ENCODE measurements at regions not wholly inside any gene's neighbourhood (a gene's known extent, or its start where the extent isn't known, plus 50 kb on each side); places are given as distances from the start of the nearest gene placed in this dataset.
A peak's percentile ranks its signal among the peaks of the same experiment; 100 is the strongest.

DNA sequence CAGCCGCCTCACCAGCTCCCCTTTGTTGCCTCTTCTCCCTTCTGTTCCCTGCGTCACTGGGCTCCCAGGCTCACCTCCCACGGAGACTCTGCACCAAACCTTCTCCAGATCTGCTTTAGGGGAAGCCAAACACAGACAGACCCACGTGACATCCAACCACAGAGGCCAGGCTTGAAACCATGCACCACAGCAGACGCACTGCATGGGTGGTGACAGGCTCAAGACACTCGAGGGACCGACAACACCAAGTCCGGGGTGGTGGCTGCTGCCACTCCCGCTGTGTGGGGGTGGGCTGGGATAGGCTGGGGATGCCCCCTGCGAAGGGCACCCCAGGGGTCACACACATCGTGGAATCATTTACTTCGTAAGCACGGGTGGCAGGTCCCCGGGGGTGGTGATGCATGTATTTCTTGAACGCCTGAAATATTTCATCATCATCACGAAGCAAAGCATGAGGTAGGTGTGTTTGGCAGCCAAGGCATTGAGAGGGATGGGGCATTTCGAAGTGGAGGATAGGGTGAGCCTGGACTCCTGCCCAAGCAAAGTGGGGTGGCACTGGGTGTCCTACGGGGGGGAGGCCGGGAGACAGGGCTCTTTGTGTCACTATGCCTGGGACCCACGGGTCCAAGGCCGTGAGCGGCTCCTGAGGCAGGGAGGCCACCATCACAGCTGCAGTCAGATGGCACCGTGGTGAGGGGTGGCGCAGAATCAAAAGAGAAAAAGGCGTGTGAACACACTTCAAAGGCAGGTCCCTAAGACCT lies 66.8 kb upstream of the RFLNA start (continued):
- TF ChIP-seq, protein P1, sequence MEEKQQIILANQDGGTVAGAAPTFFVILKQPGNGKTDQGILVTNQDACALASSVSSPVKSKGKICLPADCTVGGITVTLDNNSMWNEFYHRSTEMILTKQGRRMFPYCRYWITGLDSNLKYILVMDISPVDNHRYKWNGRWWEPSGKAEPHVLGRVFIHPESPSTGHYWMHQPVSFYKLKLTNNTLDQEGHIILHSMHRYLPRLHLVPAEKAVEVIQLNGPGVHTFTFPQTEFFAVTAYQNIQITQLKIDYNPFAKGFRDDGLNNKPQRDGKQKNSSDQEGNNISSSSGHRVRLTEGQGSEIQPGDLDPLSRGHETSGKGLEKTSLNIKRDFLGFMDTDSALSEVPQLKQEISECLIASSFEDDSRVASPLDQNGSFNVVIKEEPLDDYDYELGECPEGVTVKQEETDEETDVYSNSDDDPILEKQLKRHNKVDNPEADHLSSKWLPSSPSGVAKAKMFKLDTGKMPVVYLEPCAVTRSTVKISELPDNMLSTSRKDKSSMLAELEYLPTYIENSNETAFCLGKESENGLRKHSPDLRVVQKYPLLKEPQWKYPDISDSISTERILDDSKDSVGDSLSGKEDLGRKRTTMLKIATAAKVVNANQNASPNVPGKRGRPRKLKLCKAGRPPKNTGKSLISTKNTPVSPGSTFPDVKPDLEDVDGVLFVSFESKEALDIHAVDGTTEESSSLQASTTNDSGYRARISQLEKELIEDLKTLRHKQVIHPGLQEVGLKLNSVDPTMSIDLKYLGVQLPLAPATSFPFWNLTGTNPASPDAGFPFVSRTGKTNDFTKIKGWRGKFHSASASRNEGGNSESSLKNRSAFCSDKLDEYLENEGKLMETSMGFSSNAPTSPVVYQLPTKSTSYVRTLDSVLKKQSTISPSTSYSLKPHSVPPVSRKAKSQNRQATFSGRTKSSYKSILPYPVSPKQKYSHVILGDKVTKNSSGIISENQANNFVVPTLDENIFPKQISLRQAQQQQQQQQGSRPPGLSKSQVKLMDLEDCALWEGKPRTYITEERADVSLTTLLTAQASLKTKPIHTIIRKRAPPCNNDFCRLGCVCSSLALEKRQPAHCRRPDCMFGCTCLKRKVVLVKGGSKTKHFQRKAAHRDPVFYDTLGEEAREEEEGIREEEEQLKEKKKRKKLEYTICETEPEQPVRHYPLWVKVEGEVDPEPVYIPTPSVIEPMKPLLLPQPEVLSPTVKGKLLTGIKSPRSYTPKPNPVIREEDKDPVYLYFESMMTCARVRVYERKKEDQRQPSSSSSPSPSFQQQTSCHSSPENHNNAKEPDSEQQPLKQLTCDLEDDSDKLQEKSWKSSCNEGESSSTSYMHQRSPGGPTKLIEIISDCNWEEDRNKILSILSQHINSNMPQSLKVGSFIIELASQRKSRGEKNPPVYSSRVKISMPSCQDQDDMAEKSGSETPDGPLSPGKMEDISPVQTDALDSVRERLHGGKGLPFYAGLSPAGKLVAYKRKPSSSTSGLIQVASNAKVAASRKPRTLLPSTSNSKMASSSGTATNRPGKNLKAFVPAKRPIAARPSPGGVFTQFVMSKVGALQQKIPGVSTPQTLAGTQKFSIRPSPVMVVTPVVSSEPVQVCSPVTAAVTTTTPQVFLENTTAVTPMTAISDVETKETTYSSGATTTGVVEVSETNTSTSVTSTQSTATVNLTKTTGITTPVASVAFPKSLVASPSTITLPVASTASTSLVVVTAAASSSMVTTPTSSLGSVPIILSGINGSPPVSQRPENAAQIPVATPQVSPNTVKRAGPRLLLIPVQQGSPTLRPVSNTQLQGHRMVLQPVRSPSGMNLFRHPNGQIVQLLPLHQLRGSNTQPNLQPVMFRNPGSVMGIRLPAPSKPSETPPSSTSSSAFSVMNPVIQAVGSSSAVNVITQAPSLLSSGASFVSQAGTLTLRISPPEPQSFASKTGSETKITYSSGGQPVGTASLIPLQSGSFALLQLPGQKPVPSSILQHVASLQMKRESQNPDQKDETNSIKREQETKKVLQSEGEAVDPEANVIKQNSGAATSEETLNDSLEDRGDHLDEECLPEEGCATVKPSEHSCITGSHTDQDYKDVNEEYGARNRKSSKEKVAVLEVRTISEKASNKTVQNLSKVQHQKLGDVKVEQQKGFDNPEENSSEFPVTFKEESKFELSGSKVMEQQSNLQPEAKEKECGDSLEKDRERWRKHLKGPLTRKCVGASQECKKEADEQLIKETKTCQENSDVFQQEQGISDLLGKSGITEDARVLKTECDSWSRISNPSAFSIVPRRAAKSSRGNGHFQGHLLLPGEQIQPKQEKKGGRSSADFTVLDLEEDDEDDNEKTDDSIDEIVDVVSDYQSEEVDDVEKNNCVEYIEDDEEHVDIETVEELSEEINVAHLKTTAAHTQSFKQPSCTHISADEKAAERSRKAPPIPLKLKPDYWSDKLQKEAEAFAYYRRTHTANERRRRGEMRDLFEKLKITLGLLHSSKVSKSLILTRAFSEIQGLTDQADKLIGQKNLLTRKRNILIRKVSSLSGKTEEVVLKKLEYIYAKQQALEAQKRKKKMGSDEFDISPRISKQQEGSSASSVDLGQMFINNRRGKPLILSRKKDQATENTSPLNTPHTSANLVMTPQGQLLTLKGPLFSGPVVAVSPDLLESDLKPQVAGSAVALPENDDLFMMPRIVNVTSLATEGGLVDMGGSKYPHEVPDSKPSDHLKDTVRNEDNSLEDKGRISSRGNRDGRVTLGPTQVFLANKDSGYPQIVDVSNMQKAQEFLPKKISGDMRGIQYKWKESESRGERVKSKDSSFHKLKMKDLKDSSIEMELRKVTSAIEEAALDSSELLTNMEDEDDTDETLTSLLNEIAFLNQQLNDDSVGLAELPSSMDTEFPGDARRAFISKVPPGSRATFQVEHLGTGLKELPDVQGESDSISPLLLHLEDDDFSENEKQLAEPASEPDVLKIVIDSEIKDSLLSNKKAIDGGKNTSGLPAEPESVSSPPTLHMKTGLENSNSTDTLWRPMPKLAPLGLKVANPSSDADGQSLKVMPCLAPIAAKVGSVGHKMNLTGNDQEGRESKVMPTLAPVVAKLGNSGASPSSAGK (IDR thresholded peaks at IDR 0.05), result peak; percentile 91
- TF ChIP-seq, protein P2, sequence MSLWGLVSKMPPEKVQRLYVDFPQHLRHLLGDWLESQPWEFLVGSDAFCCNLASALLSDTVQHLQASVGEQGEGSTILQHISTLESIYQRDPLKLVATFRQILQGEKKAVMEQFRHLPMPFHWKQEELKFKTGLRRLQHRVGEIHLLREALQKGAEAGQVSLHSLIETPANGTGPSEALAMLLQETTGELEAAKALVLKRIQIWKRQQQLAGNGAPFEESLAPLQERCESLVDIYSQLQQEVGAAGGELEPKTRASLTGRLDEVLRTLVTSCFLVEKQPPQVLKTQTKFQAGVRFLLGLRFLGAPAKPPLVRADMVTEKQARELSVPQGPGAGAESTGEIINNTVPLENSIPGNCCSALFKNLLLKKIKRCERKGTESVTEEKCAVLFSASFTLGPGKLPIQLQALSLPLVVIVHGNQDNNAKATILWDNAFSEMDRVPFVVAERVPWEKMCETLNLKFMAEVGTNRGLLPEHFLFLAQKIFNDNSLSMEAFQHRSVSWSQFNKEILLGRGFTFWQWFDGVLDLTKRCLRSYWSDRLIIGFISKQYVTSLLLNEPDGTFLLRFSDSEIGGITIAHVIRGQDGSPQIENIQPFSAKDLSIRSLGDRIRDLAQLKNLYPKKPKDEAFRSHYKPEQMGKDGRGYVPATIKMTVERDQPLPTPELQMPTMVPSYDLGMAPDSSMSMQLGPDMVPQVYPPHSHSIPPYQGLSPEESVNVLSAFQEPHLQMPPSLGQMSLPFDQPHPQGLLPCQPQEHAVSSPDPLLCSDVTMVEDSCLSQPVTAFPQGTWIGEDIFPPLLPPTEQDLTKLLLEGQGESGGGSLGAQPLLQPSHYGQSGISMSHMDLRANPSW (CRISPR knock-in tag; IDR thresholded peaks at IDR 0.05), result no peak
- no peak for TF ChIP-seq ILK (tag; IDR thresholded peaks at IDR 0.05; ENCODE audit: borderline replicate concordance, low read depth)
- no peak for TF ChIP-seq STAT5A (IDR thresholded peaks at IDR 0.05; ENCODE audit: borderline replicate concordance, low read length)
- TF ChIP-seq TCF7L2 (IDR thresholded peaks at IDR 0.05; ENCODE audit: low read depth, low read length), result no peak
- no peak for TF ChIP-seq FOXK1 (CRISPR knock-in tag; IDR thresholded peaks at IDR 0.05; ENCODE audit: borderline replicate concordance)
- TF ChIP-seq SIX5 (IDR thresholded peaks at IDR 0.05; ENCODE audit: borderline replicate concordance in 1 of 2, insufficient read depth in 1 of 2, low read depth in 1 of 2, low read length in 2 of 2), result no peak
